Gastrocnemius medialis (tissue), 4 donors: ENCODE measurements at regions not wholly inside any gene's neighbourhood (a gene's known extent, or its start where the extent isn't known, plus 50 kb on each side); places are given as distances from the start of the nearest gene placed in this dataset.

ENCODE experiments used
- POLR2A ChIP-seq, 2 donors: fragments of 450-650 bp; IDR thresholded peaks; one replicate each; pipeline ENCODE4 v1.6.1; 2017; ENCODE audit warnings: antibody characterized with exemption in 2 of 2, mild to moderate bottlenecking in 2 of 2, moderate library complexity in 2 of 2
- TF ChIP-seq, protein P1 (sequence below), 5 experiments: fragments of 450-650 bp in 3 of 5; fragments of 200-600 bp in 2 of 5; sonication (generic) in 2 of 5; IDR thresholded peaks in 4 of 5; conservative IDR thresholded peaks in 1 of 5; 1 replicate in 4 of 5; 2 replicates in 1 of 5; pipeline ENCODE4 v1.5.1; 2016 to 2019; ENCODE audit warnings: antibody characterized with exemption in 5 of 5, mild to moderate bottlenecking in 3 of 5, moderate library complexity in 3 of 5

DNA sequence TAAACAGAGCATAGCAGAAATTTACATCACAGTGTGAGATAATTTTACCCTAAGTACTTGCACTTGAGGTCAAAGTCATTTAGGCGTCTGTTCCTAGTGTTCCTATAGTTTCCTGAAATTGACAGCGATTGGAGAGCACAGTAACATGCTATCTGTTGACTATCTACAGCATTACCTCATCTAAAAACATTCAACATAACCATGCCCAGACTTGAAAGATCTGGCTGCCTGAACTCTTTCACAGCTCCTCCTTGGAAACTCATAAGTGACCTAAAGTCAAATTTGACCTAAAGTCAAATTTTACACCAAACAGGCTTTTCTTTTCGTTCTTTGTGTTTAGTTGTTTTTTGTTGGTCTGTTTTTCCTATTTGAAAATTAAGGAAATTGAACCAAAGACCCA is 233.8 kb upstream of the UBASH3B start:
- TF ChIP-seq, protein P1, sequence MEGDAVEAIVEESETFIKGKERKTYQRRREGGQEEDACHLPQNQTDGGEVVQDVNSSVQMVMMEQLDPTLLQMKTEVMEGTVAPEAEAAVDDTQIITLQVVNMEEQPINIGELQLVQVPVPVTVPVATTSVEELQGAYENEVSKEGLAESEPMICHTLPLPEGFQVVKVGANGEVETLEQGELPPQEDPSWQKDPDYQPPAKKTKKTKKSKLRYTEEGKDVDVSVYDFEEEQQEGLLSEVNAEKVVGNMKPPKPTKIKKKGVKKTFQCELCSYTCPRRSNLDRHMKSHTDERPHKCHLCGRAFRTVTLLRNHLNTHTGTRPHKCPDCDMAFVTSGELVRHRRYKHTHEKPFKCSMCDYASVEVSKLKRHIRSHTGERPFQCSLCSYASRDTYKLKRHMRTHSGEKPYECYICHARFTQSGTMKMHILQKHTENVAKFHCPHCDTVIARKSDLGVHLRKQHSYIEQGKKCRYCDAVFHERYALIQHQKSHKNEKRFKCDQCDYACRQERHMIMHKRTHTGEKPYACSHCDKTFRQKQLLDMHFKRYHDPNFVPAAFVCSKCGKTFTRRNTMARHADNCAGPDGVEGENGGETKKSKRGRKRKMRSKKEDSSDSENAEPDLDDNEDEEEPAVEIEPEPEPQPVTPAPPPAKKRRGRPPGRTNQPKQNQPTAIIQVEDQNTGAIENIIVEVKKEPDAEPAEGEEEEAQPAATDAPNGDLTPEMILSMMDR (IDR thresholded peaks at IDR 0.05 in 4 of 5, conservative IDR thresholded peaks at IDR 0.05 in 1 of 5) = no peak
- no peak for TF ChIP-seq POLR2A (IDR thresholded peaks at IDR 0.05)
